Stomach (tissue), 8 donors: ENCODE measurements at regions not wholly inside any gene's neighbourhood (a gene's known extent, or its start where the extent isn't known, plus 50 kb on each side); places are given as distances from the start of the nearest gene placed in this dataset.

Experiments used
- DNase-seq, 2 donors: peaks; one replicate each; pipeline versions ENCODE4 v3.0.0 to v3.0.0-alpha.2; 2013 to 2019
- H3K27ac ChIP-seq, 5 donors: fragments of 200-600 bp in 4 of 5; sonication (generic) in 4 of 5; one replicate each; pipeline ENCODE4 v1.5.1; 2013 to 2019; ENCODE audit warnings: mild to moderate bottlenecking in 1 of 5, moderate library complexity in 1 of 5
- H3K27me3 ChIP-seq, 3 donors: fragments of 200-600 bp; sonication (generic); one replicate each; pipeline ENCODE4 v1.5.1; 2017 to 2019; ENCODE audit warnings: mixed run types in 1 of 3
- H3K36me3 ChIP-seq, 4 donors: fragments of 200-600 bp; sonication (generic); 1 replicate in 3 of 4; 2 replicates in 1 of 4; pipeline ENCODE4 v1.5.1; 2016 to 2019
- H3K4me1 ChIP-seq, 4 donors: fragments of 200-600 bp; sonication (generic); one replicate each; pipeline ENCODE4 v1.5.1; 2016 to 2019
- H3K4me3 ChIP-seq, 4 donors: fragments of 200-600 bp; sonication (generic) in 3 of 4; one replicate each; pipeline ENCODE4 v1.5.1; 2016 to 2019; ENCODE audit warnings: mild to moderate bottlenecking in 1 of 4
- H3K9me3 ChIP-seq, 4 donors: fragments of 200-600 bp; sonication (generic); one replicate each; pipeline ENCODE4 v1.5.1; 2016 to 2019
- CTCF ChIP-seq, 7 experiments: fragments of 450-650 bp in 4 of 7; fragments of 200-600 bp in 3 of 7; sonication (generic) in 3 of 7; IDR thresholded peaks; one replicate each; pipeline ENCODE4 v1.5.1; 2016 to 2019; ENCODE audit warnings: antibody characterized with exemption in 7 of 7, control low read depth in 2 of 7, mild to moderate bottlenecking in 1 of 7
- EP300 ChIP-seq: sonication (generic); formaldehyde crosslinking; IDR thresholded peaks from one replicate; pipeline ENCODE4 v1.6.1; 2017; ENCODE audit warnings: antibody characterized with exemption
- POLR2A ChIP-seq, 4 donors: fragments of 450-650 bp; IDR thresholded peaks; one replicate each; pipeline ENCODE4 v1.6.1; 2016; ENCODE audit warnings: antibody characterized with exemption in 4 of 4, control low read depth in 2 of 4, mild to moderate bottlenecking in 1 of 4, moderate library complexity in 1 of 4
- POLR2AphosphoS5 ChIP-seq, 3 donors: sonication (generic); formaldehyde crosslinking; IDR thresholded peaks; one replicate each; pipeline ENCODE4 v1.6.1; 2016; ENCODE audit warnings: antibody characterized with exemption in 3 of 3
- WGBS, 5 donors: extraction: QIAGEN DNeasy Blood & Tissue Kit in 3 of 5; methylation state at CpG; one replicate each; pipeline versions ENCODE4 v1.1.5 to v1.1.7; 2013 to 2018; 5-methylcytosine and 5-hydroxymethylcytosine counted together
- intact Hi-C: fragments of 100-400 bp; cut with DNase I; formaldehyde crosslinking; loops from one replicate; pipeline ENCODE4 v1.15.1; 2023; ENCODE audit warnings: low total_unique reads
- donor health status: healthy with polysubstance abuse.
- donor health status: Bipolar disorder and iron deficiency.
- donor health status: healthy.

GRCh38 chr13:74280093-74280794 is 146.0 kb upstream of the KLF12 start:
- Histone ChIP-seq H3K27me3 (no peaks in the 10 kb centered on the region), H3K4me1 (no peaks in the 10 kb centered on the region), H3K4me3 (no peak overlapping the region), H3K27ac (no peak overlapping the region), H3K9me3 (no peaks in the 10 kb centered on the region), H3K36me3 (no peaks in the 10 kb centered on the region)
- TF ChIP-seq CTCF (IDR thresholded peaks at IDR 0.05), result no peak
- no peak for TF ChIP-seq POLR2A (IDR thresholded peaks at IDR 0.05)
- TF ChIP-seq EP300, result no peak
- intact Hi-C loops, result loop anchor here (10.0 kb wide), 2 partner anchors 445 to 525 kb away; no protein-coding TSS in a partner anchor
- no peak for DNase-seq
- WGBS, 5 donors, result 81 to 88% (median 86%) methylated on average over 3 of the region's 3 CpGs

- intact Hi-C loops, result loop anchor here (10.0 kb wide), 1 partner anchor 134 kb away; no protein-coding TSS in a partner anchor
- Histone ChIP-seq H3K4me3 (no peak overlapping the region), H3K36me3 (no peaks in the 10 kb centered on the region), H3K27ac (no peak overlapping the region), H3K27me3 (no peaks in the 10 kb centered on the region), H3K9me3 (no peaks in the 10 kb centered on the region), H3K4me1 (no peaks in the 10 kb centered on the region)
- no peak for DNase-seq
- TF ChIP-seq POLR2A (IDR thresholded peaks at IDR 0.05) (no peak), EP300 (no peak), POLR2AphosphoS5 (IDR thresholded peaks at IDR 0.05) (no peak), CTCF (IDR thresholded peaks at IDR 0.05) (no peak)
- 93 to 97% (median 94%) methylated on average over 2 of the region's 2 CpGs for WGBS, 5 donors
Observed at GRCh38 chr13:74278901-74279300, 144.7 kb upstream of the KLF12 start.

GRCh38 chr13:74274916-74275315 is 140.7 kb upstream of the KLF12 start:
- intact Hi-C loops, result loop anchor here (10.0 kb wide), 1 partner anchor 130 kb away; no protein-coding TSS in a partner anchor
- H3K9me3 ChIP-seq, result peaks cover 0 to 13% (median 4%) of the 10 kb centered on the region in 4 donors
- H3K27me3 ChIP-seq, result no peaks in the 10 kb centered on the region
- no peak for DNase-seq
- H3K36me3 ChIP-seq, result no peaks in the 10 kb centered on the region
- 70 to 74% (median 72%) methylated on average over 2 of the region's 2 CpGs for WGBS, 5 donors
- TF ChIP-seq CTCF (IDR thresholded peaks at IDR 0.05) (no peak), EP300 (no peak)
- no peaks in the 10 kb centered on the region for H3K4me1 ChIP-seq
- no peak overlapping the region for H3K27ac ChIP-seq
- H3K4me3 ChIP-seq, result no peak overlapping the region

GRCh38 chr13:74273581-74273980 is 139.4 kb upstream of the KLF12 start:
- H3K9me3 ChIP-seq, result peaks cover 0 to 13% (median 4%) of the 10 kb centered on the region in 4 donors
- no peaks in the 10 kb centered on the region for H3K27me3 ChIP-seq
- WGBS, 5 donors, result 88 to 99% (median 93%) methylated on average over 1 of the region's 1 CpG
- no peaks in the 10 kb centered on the region for H3K4me1 ChIP-seq
- intact Hi-C loops, result loop anchor here (10.0 kb wide), 1 partner anchor 129 kb away; no protein-coding TSS in a partner anchor
- no peak overlapping the region for H3K27ac ChIP-seq
- no peaks in the 10 kb centered on the region for H3K36me3 ChIP-seq
- TF ChIP-seq POLR2A (IDR thresholded peaks at IDR 0.05), result no peak
- TF ChIP-seq CTCF (IDR thresholded peaks at IDR 0.05), result no peak
- no peak for TF ChIP-seq EP300
- TF ChIP-seq POLR2AphosphoS5 (IDR thresholded peaks at IDR 0.05), result no peak
- H3K4me3 ChIP-seq, result no peak overlapping the region
- DNase-seq, result peak in 1 of 2 donors; percentile 11
